GM12878 (cell line): ENCODE measurements at regions not wholly inside any gene's neighbourhood (a gene's known extent, or its start where the extent isn't known, plus 50 kb on each side); places are given as distances from the start of the nearest gene placed in this dataset.

ENCODE experiments used
- ATAC-seq: fragments of 200-7000 bp; cut with Tn5 transposase; 3 replicates; pipeline ENCODE4 v1.9.1; 2020; ENCODE audit warnings: mild to moderate bottlenecking, moderate library complexity
- BruUV-seq: library from RNA; stranded (reverse); fragments of 400-500 nt; replicated peaks from 2 replicates; lab custom pipeline; 2021; lab: Mats Ljungman, UMichigan
- CTCF ChIA-PET: fragments of 300-600 bp; sonication (Branson Sonifier 250); formaldehyde crosslinking; extraction: SDS; loops from one replicate; lab custom pipeline; 2021; ENCODE audit warnings: inconsistent platforms; lab: Yijun Ruan, JAX
- POLR2A ChIA-PET: fragments of 350-600 bp; formaldehyde crosslinking; extraction: SDS; loops from one replicate; lab custom pipeline; 2021; ENCODE audit warnings: inconsistent platforms; lab: Charles Lee
- RAD21 ChIA-PET: fragments of 300-600 bp; sonication (Branson Sonifier 250); formaldehyde crosslinking; loops from one replicate; lab custom pipeline; 2023; ENCODE audit warnings: antibody characterized with exemption; ENCODE audit not compliant: unreplicated experiment; lab: Charles Lee
- SMC1A ChIA-PET: fragments of 300-600 bp; sonication (Branson Sonifier 250); formaldehyde crosslinking; loops from one replicate; lab custom pipeline; 2023; ENCODE audit not compliant: unreplicated experiment, uncharacterized antibody; lab: Charles Lee
- DNase-seq: peaks from one replicate; pipeline ENCODE4 v3.0.0-alpha.2; 2011; ENCODE audit warnings: low read depth, low spot score
- FAIRE-seq: peaks from 3 replicates; lab custom pipeline; 2011; peaks lifted over from hg19 to GRCh38; lab: Jason Lieb, UNC
- H2AFZ ChIP-seq: 2 replicates; pipeline ENCODE4 v1.6.0; 2011; ENCODE audit warnings: low read depth, low read length, control low read depth; ENCODE audit not compliant: control insufficient read depth
- H3K27ac ChIP-seq: 2 replicates; pipeline ENCODE4 v1.5.1; 2011; ENCODE audit warnings: control low read depth; ENCODE audit not compliant: control insufficient read depth, insufficient read depth
- H3K27me3 ChIP-seq, 2 experiments: replicated peaks in 1 of 2; 2 replicates each; pipeline versions ENCODE4 v1.6.0 to v1.6.1; 2011; ENCODE audit warnings: low read length in 1 of 2; ENCODE audit not compliant: control insufficient read depth in 2 of 2, insufficient read depth in 2 of 2
- H3K36me3 ChIP-seq, 2 experiments: 2 replicates each; pipeline ENCODE4 v1.5.1; 2011; ENCODE audit warnings: low read length in 1 of 2; ENCODE audit not compliant: control insufficient read depth in 2 of 2, insufficient read depth in 2 of 2
- H3K4me1 ChIP-seq: 2 replicates; pipeline ENCODE4 v1.6.1; 2011; ENCODE audit warnings: mild to moderate bottlenecking, low read length, moderate library complexity, mixed read lengths; ENCODE audit not compliant: control insufficient read depth, insufficient read depth
- H3K4me2 ChIP-seq: 2 replicates; pipeline ENCODE4 v1.6.0; 2011; ENCODE audit warnings: control low read depth; ENCODE audit not compliant: control insufficient read depth, insufficient read depth
- H3K4me3 ChIP-seq: fragments of 200-600 bp; sonication (generic); 2 replicates; pipeline ENCODE4 v1.5.1; 2016
- H3K79me2 ChIP-seq: 2 replicates; pipeline ENCODE4 v1.6.0; 2011; ENCODE audit warnings: low read length; ENCODE audit not compliant: control insufficient read depth, insufficient read depth
- H3K9ac ChIP-seq: 2 replicates; pipeline ENCODE4 v1.8.0; 2011; ENCODE audit warnings: low read length, control low read depth, mixed read lengths; ENCODE audit not compliant: control insufficient read depth, insufficient read depth
- H3K9me3 ChIP-seq: replicated peaks from 3 replicates; pipeline ENCODE4 v1.5.1; 2011; ENCODE audit warnings: mild to moderate bottlenecking, low read length; ENCODE audit not compliant: control insufficient read depth, insufficient read depth
- H4K20me1 ChIP-seq: 2 replicates; pipeline ENCODE4 v1.6.0; 2011; ENCODE audit not compliant: control insufficient read depth, insufficient read depth
- BACH1 ChIP-seq: fragments of 450-650 bp; IDR thresholded peaks from 2 replicates; pipeline ENCODE4 v1.6.1; 2017; ENCODE audit warnings: mild to moderate bottlenecking, borderline replicate concordance
- BRCA1 ChIP-seq: IDR thresholded peaks from 2 replicates; pipeline ENCODE4 v1.6.1; 2011; ENCODE audit warnings: low read depth, low read length, improper control_type of control experiment
- CBX5 ChIP-seq: sonication (generic); IDR thresholded peaks from 2 replicates; pipeline ENCODE4 v1.6.1; 2016; ENCODE audit warnings: low read depth, moderate library complexity, mild to moderate bottlenecking, inconsistent platforms
- EGR1 ChIP-seq, 2 experiments: IDR thresholded peaks; 1 replicate in 1 of 2; 2 replicates in 1 of 2; pipeline ENCODE4 v1.6.1; 2011 to 2012; ENCODE audit warnings: low read depth in 2 of 2, low read length in 2 of 2, borderline replicate concordance in 1 of 2, mild to moderate bottlenecking in 1 of 2, moderate library complexity in 1 of 2
- ELK1 ChIP-seq: IDR thresholded peaks from 2 replicates; pipeline ENCODE4 v1.6.1; 2012; ENCODE audit warnings: low read depth, low read length, improper control_type of control experiment
- HDAC2 ChIP-seq: fragments of 200-600 bp; sonication (generic); IDR thresholded peaks from 2 replicates; pipeline ENCODE4 v1.6.1; 2017
- MAX ChIP-seq: IDR thresholded peaks from 2 replicates; pipeline ENCODE4 v1.6.1; 2012; ENCODE audit warnings: low read depth, low read length, improper control_type of control experiment
- NFYA ChIP-seq: IDR thresholded peaks from 2 replicates; pipeline ENCODE4 v1.6.1; 2011; ENCODE audit warnings: low read depth, mild to moderate bottlenecking, low read length, improper control_type of control experiment, borderline replicate concordance
- RELB ChIP-seq: fragments of 450-650 bp; IDR thresholded peaks from 2 replicates; pipeline ENCODE4 v1.6.1; 2017; ENCODE audit warnings: low read depth, mild to moderate bottlenecking, moderate library complexity
- RFX5 ChIP-seq: IDR thresholded peaks from 2 replicates; pipeline ENCODE4 v1.6.1; 2011; ENCODE audit warnings: low read depth, low read length, improper control_type of control experiment
- RUNX3 ChIP-seq: IDR thresholded peaks from 2 replicates; pipeline ENCODE4 v1.6.1; 2012; ENCODE audit warnings: low read length, inconsistent platforms
- SPI1 ChIP-seq: IDR thresholded peaks from 2 replicates; pipeline ENCODE4 v1.6.1; 2011; ENCODE audit warnings: low read depth, mild to moderate bottlenecking, low read length, moderate library complexity, borderline replicate concordance; ENCODE audit not compliant: insufficient read depth
- ZNF207 ChIP-seq: fragments of 450-650 bp; IDR thresholded peaks from 2 replicates; pipeline ENCODE4 v1.6.1; 2014; ENCODE audit warnings: antibody characterized with exemption, mild to moderate bottlenecking, borderline replicate concordance
- WGBS: methylation state at CpG from one replicate; pipeline ENCODE4 v1.1.6; 2016; ENCODE audit warnings: low lambda C conversion rate; ENCODE audit not compliant: insufficient replicate concordance, insufficient coverage; ENCODE audit errors: missing lambda C conversion rate; 5-methylcytosine and 5-hydroxymethylcytosine counted together
- in situ Hi-C: fragments of 300-500 bp; cut with MboI; formaldehyde crosslinking; loops from 9 replicates; pipeline ENCODE4 v1.14.3; 2018; ENCODE audit warnings: mixed read lengths
- intact Hi-C: fragments of 100-400 bp; cut with micrococcal nuclease; formaldehyde crosslinking; loops from one replicate; pipeline ENCODE4 v1.14.2; 2022; ENCODE audit not compliant: unreplicated experiment

- RAD21 ChIA-PET, result no interaction called here
Measured at GRCh38 chr6:149176971-149177667, 140.4 kb upstream of the TAB2 start.

More at GRCh38 chr6:149176971-149177667, 140.4 kb upstream of the TAB2 start:
- no peak overlapping the region for H3K4me2 ChIP-seq
- DNase-seq, result no peak
- no peak for TF ChIP-seq ELK1
- TF ChIP-seq NFYA, result no peak
- no peak for TF ChIP-seq ZNF207
- no peak for TF ChIP-seq HDAC2
- no peak for TF ChIP-seq CBX5
- TF ChIP-seq RELB, result no peak
- TF ChIP-seq EGR1 (IDR thresholded peaks at IDR 0.05; ENCODE audit: borderline replicate concordance in 1 of 2, low read depth in 2 of 2, low read length in 2 of 2), result no peak
- no peak for TF ChIP-seq MAX
- TF ChIP-seq BRCA1, result no peak
- TF ChIP-seq BACH1, result no peak
- TF ChIP-seq SPI1, result no peak
- TF ChIP-seq RUNX3, result no peak
- no peak for TF ChIP-seq RFX5
- TF ChIP-seq, all 136 proteins: peak for 0
- Histone ChIP-seq H3K9me3 (no peaks in the 10 kb centered on the region), H3K36me3 (no peaks in the 10 kb centered on the region), H3K79me2 (no peaks in the 10 kb centered on the region), H3K27ac (no peak overlapping the region), H4K20me1 (no peaks in the 10 kb centered on the region), H2AFZ (no peak overlapping the region), H3K27me3 (no peaks in the 10 kb centered on the region), H3K9ac (no peak overlapping the region), H3K4me3 (no peak overlapping the region), H3K4me1 (no peaks in the 10 kb centered on the region)
- SMC1A ChIA-PET, result interaction anchor here (1.0 to 1.4 kb wide), 2 partner anchors 12 to 20 kb away, joined by 3 to 4 read pairs; no protein-coding TSS in a partner anchor
- CTCF ChIA-PET, result no interaction called here
- ATAC-seq (no peak), FAIRE-seq (no peak)
- BruUV-seq, result no TSS peak
- intact Hi-C loops (no loop called here), in situ Hi-C loops (no loop called here)
- POLR2A ChIA-PET, result interaction anchor here (0.6 kb wide), 2 partner anchors 46 to 259 kb away, joined by 3 read pairs; no protein-coding TSS in a partner anchor
- 56% methylated on average over 8 of the region's 8 CpGs for WGBS
